Lung microvascular endothelial cell (primary cell): ENCODE measurements at regions not wholly inside any gene's neighbourhood (a gene's known extent, or its start where the extent isn't known, plus 50 kb on each side); places are given as distances from the start of the nearest gene placed in this dataset.

Experiments used
- DNase-seq, 2 donors: peaks; one replicate each; pipeline versions ENCODE4 v3.0.0 to v3.0.0-alpha.2; 2010; ENCODE audit warnings: low read depth in 2 of 2

GRCh38 chr5:8137941-8138550 is 269.1 kb downstream of the MTRR start:
- DNase-seq = no peak

- DNase-seq = no peak
Observed at GRCh38 chr5:8138884-8139283, 269.9 kb downstream of the MTRR start.

GRCh38 chr5:8150791-8151190 is 281.8 kb downstream of the MTRR start:
- DNase-seq = no peak

GRCh38 chr5:8156706-8157105 is 287.8 kb downstream of the MTRR start:
- DNase-seq = no peak

GRCh38 chr5:8157320-8157822 is 288.4 kb downstream of the MTRR start:
- no peak for DNase-seq

- no peak for DNase-seq
Observed at GRCh38 chr5:8176101-8176693, 307.2 kb downstream of the MTRR start.

GRCh38 chr5:8184455-8185063 is 315.6 kb downstream of the MTRR start:
- DNase-seq = peak; percentile 3 to 12

- DNase-seq = no peak
Observed at GRCh38 chr5:8185852-8186251, 316.9 kb downstream of the MTRR start.

- no peak for DNase-seq
Observed at GRCh38 chr5:8188874-8189565, 320.1 kb downstream of the MTRR start.

- no peak for DNase-seq
Observed at GRCh38 chr5:8192840-8193239, 323.9 kb downstream of the MTRR start.

GRCh38 chr5:8196061-8196460 is 327.1 kb downstream of the MTRR start:
- no peak for DNase-seq

GRCh38 chr5:8208307-8208706 is 339.4 kb downstream of the MTRR start:
- DNase-seq = no peak

GRCh38 chr5:8209500-8209899 is 340.6 kb downstream of the MTRR start:
- no peak for DNase-seq

- no peak for DNase-seq
Observed at GRCh38 chr5:8213701-8214240, 344.8 kb downstream of the MTRR start.

- no peak for DNase-seq
Observed at GRCh38 chr5:8216921-8217320, 348.0 kb downstream of the MTRR start.

GRCh38 chr5:8226148-8226547 is 357.2 kb downstream of the MTRR start:
- no peak for DNase-seq

GRCh38 chr5:8227112-8227511 is 358.2 kb downstream of the MTRR start:
- no peak for DNase-seq

GRCh38 chr5:8229551-8229950 is 360.6 kb downstream of the MTRR start:
- DNase-seq = no peak

GRCh38 chr5:8230868-8231267 is 361.9 kb downstream of the MTRR start:
- no peak for DNase-seq

- DNase-seq = no peak
Observed at GRCh38 chr5:8233479-8233878, 364.5 kb downstream of the MTRR start.

- DNase-seq = no peak
Observed at GRCh38 chr5:8234179-8234770, 365.3 kb downstream of the MTRR start.

GRCh38 chr5:8238080-8238479 is 369.1 kb downstream of the MTRR start:
- no peak for DNase-seq
